HG03565 (cell line): ENCODE measurements at regions not wholly inside any gene's neighbourhood (a gene's known extent, or its start where the extent isn't known, plus 50 kb on each side); places are given as distances from the start of the nearest gene placed in this dataset.

Experiments
- ATAC-seq: cut with Tn5 transposase; IDR thresholded peaks from one replicate; pipeline ENCODE4 v1.9.1; 2021; ENCODE audit warnings: mild to moderate bottlenecking, moderate library complexity; ENCODE audit not compliant: unreplicated experiment

DNA sequence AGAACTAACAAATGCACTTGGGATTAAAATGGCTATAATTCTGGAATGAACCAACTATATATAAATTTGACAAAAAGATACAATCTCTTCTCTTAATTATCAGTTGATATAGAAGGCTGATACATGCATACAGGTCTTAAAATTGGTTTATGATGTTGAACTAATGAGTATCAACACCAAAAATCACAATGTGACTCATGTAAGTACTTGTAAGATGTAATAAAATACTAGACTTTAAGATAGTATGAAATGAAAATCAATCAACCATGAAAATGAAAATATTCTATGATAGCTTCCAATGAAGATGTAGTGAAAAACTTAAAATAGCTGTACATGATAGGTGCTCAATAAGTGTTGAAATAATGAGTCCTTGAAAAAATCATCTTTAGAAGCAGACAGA is 116.6 kb upstream of the SOX5 start:
- no peak for ATAC-seq

DNA sequence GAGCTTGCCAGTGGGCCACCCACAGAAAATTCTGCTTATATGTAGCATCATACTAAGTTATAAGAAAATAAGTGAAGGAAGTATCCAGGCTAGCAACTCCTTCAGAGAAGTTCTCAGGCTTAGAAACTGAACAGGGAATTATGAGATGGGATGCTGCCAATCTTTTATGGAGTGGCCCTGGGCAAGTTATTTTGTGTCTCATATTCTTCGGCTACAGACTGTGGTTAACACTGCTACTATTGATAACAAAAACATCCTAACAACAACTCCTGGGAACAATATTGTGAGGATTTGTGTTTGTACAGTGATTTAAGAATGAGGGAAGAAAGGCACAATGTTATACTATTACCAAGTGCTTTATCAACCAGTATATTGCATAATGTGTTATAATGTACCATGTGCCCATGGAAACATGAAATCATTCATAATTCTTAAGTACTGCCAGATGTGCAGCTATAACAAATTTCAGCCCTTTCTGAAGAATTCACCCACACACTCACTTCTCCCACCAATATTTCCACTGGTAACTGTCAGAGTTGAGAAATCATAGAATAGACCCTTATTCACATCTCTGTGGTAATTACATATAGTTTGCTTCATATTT is 113.3 kb upstream of the SOX5 start:
- no peak for ATAC-seq

DNA sequence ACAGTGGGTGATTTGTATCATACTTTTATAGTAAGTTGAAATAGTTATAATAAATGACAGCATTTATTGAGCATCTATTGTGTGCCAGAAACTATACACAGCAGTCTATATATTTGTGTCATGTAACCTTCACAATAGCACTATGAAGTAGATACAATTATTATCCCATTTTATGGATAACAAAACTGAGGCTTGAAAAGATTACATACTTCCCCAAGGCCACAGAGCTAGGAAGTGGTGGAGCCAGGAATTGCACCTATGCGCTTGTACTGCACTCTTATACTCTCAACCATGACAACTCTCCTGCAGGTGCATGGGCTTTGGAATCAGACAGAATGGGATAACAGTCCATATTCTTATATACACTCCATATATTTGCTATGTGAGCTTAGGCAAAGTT is 110.6 kb upstream of the SOX5 start:
- no peak for ATAC-seq

DNA sequence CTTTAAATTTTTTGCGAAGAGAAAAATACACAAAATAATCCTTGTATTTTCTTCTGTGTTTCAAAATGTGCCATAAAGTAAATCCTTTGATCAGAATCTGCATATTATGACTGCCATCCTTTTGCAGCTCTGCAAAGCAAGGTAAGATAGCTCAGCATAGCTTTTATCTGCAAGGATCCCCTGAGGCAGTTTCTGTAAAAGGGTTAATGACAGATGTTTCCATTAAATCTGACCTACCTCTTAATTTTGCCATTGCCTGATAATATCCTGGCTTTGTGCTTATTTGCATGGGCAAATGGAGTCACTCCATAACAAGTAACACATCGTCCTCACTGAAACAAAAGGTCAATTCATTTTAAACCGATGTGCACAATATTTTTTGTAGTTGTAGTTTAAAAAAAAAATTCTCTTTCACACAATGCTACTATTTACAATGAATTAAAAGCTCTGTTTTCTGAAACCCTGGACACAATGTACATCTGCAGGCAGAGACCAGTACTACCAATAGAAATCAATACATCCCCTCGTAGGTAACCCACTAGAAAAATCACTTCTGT is 108.5 kb upstream of the SOX5 start:
- no peak for ATAC-seq

DNA sequence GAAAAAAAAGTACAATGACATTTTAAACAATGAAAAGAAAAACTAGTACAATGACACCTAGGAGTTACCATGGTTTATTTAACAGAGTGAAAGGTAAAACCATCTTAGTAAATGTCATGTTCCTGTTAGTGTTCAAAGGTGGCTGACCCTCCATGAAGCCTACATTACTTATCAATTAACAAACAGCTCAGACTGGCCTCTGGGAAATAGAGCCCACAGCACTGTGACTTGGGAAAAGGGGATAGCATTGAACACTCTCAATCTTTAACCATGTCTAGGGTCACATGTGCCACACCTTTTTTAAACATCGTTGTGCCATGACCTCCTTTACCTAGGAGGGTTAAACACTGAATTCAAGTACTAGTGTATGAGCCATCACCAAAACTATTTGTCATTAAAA is 106.3 kb upstream of the SOX5 start:
- no peak for ATAC-seq

DNA sequence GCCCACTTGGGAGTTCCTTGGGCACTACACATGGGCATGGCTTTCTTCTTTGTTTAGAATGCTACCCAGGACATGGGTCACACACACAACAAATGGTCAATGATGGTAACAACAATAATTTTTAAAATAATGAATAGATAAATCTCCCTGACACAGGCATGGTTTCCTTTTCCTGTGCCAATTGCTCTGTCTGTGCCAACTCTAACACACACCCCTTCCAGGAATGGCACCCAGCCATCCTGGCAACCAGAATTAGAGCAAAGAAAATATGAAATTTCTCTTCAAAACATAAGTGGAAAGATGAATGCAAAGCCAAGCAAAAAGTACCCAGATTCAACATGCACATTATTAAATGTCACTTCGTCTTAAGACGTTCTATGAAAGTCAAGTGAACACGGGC is 104.9 kb upstream of the SOX5 start:
- no peak for ATAC-seq

DNA sequence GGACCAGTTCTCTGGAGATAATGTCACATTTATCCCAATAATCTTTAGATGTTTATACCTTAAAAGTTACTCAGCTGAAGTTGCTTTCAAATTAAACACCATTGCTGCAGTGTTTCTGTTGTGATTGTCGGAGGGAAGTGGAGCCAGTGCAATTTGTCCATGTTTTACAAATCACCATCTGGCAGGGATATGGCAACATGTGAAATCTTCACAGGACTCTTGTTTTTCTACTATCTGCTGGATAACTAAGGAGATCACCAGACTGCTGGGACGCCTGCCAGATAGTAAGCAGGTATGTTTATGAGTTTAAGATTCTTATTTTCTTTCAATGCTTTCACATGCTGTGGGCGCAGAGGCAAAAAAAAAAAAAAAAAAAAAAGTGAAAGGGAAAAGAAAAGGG is 100.3 kb upstream of the SOX5 start:
- ATAC-seq, result no peak

DNA sequence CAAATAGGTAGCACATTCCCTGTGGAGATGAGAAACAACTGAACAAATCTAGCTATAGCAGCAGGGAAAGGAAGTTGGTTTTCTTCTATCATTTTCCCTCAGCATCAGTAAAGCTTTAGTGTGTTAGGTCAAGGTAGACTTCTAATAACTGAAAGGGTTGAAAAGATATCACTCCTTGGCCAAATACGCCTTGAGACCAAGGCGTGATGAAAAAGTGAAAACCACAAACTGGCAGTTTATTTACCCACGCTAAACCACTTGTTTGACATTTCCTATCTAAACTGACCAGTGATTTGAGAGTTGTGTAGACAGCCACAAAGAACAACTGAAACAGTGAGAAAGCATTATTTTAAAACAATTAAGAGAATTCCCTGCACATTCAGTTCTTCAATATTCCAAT is 99.6 kb upstream of the SOX5 start:
- no peak for ATAC-seq

DNA sequence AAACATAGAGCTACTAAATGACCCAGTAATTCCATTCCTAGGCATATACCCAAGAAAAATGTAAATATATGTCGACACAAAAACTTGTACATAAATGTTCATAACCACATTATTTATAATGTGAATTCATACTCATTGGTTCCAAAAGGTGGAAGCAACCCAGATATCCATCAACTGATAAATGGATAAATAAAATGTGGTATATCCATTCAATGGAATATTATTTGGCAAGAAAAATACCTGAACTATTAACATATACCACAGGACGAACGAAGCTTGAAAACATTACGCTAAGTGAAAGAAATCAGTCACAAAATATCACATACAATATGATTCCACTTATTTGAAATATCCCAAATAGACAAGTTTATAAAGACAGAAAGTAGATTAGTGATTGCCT is 99.0 kb upstream of the SOX5 start:
- no peak for ATAC-seq

DNA sequence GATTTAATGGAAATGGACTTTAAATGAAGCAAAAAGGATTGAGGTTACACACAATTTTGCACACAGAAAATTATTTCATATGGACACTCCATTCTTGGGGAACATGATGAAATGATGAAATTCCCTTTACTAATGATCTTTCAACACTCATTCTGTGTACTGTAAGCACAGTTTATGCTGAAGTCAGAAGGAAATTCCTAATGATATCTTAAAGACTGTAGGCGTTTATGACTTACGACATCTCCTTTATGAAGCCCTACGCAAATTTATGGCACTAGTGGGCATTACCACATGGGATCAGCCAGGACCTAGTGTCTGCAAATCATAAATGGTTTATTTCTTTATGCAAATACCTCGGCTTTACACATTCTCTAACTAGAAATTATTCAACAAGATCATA is 97.9 kb upstream of the SOX5 start:
- ATAC-seq, result no peak

DNA sequence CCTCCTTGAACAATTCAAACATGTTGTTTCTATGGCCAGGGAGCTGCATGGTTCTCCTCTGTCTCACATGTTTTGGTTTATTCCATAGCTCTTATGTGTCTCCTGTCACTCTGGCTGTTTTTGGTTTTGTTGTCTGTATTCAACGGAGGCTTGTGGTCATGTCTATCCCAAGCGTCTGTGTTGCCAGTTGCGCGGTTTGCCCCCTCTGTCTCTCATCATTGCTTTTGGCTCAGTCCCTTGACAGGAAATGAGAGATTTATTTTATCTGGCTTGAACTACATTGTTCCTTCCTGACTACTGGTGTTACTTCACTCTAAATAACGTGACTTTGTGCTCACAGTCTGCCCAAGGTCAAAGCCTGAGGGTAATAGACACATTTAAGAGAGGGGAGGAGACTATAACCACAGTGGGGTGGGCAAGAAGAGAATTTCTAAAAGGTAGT is 96.4 kb upstream of the SOX5 start:
- no peak for ATAC-seq

DNA sequence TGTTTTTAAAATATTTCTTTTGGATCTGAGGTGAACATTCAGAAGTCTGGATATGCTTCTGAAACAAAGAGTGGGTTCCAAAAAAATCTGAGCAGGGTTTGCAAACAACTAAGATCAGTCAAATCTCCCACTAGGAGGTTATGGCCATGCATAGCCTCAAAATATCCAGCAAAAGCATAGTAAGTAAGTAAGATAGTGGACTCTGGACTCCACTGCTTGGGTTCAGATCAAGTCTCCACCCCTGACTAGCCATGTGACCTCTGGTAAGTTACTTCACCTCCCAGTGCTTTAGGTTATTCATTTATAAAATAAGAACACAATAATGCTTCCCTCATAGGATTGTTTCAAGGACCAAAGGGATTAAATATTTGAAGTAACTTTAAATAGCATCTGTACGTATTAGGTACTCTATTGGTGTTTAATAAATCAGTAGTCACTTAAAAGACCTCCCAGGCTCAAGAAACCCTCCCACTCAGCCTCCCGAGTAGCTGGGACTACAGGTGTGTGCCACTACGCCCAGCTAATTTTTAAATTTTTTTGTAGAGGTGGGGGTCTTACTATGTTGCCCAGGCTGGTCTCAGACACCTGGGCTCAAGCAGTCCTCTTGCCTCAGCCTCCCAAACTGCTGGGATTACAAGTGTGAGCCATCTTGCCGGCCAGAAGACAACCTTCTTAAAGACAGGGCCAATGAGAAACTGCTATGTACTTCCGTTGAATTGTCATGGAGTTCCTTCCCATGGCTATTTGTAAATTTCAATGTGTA is 95.7 kb upstream of the SOX5 start:
- ATAC-seq, result no peak

DNA sequence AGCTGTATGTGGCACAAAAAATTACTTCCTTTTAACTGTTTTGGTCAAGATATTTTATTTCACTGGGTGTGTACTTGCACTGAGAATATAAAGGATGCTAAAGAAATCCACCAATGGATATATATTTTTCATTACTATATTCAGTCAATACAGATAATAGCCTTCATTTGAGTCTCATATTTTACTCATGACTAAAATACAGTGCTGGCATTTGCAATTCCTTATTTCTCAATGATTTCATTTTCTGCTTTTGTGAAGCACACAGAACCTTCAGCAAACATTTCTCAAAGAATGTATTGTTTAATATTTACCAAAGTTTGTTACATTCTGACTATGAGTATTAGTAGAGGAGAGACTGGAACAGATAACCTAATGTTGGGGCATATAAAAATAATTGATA is 93.2 kb upstream of the SOX5 start:
- no peak for ATAC-seq

DNA sequence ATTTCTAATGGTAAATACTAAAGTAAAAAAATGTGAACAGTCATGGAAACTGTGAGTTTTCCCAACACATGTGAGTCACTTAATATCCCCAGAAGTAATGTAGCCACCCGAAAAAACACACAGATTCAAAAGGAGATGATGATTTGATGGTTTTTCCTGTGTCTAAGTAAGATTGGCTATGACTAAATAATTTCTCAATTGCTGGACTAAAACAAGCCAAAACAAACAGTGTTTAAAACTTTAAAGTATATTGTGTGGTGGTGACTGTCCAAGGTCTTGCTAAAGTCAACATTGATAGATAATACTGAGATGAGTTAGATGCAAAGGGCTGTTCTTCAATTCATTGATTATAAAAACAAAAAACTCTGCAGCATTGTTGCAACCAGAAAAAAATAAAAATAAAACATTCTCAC is 89.6 kb upstream of the SOX5 start:
- ATAC-seq, result no peak

DNA sequence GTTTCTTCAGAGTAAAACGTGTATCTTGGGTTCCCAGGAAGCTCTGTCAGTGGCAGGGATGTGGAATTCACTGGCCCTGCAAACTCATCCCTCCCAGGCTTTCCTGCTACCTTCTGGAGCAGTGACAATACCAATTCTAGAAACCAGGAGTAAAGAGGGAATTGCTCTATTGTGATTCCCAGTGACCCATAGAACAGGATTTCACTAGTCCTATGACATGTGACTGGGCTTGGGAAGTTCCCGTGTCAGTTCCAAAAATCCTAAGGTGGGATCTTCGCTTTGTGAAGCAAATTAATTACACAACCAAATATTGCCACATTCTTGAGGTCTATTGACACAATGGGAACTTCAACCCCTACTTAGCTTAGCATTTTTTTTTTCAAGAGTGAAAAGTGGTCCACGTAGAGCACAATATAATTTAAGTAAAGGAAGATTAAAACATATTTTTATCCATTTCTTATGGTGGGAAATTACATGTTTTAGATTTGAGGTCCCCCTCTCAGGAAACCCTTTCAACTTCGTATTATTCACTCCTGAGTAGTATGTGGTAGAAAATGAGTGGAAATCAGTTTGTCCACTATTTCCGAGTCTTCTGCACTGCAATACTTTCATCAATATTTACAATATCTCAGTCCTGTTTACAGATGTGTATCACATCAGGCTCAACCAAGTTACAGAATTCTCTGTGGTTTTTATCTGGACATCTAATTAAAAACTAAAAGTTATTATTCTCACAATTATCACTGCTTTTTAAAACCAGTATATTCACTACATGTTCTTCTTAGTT is 88.9 kb upstream of the SOX5 start:
- no peak for ATAC-seq

DNA sequence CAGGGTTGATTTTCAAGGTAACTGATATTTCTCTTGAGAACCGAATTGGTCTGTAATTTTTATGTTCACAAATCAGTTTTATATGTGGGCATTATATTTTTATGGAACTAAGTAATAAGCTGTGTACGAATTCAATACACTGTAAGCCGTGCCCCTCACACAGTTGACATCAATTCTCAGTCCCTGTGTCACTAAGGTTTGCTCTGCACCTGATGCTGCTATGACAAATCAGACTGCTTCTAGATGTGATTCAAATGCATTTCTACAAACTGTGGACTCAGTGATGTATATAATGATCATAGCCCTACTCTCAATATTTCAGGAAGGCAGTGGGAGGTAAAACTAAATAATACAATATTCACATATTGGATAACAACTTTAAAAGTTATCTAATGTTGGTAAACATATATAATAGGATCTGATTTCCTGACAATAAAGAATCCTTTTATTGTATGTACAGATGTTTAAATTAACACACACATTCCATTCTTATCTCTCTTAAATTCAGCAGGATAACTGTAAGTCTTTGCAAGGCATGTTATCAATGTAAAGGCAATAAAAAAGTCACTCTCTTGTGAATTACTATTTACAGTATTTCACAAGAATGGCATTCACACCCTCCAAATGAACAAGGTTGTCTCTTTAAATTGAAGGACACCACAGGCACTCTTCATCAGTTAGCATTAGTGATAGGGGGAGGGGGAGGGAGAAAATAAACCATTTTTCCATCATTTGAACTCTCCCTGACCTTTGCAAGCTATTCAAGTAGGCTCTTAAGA is 87.2 kb upstream of the SOX5 start:
- ATAC-seq, result no peak

DNA sequence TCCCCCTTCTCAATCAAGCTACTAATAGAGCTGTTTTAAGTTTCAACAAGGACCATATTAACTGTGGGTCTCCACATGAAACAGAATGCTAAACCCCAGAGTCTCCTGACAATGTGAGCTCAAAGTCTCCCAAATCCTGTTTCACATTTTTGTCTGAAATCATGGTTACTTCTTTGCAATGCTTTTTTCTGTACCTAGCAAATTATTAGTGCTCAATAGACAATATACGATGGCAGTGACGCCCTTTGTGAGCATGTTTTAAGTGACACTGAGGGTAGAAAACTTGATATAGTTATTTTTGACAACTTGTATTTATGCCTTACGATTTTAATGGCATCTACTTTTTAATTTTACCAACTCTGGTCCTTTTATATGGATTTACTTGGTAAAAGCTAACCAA is 85.4 kb upstream of the SOX5 start:
- ATAC-seq, result no peak

DNA sequence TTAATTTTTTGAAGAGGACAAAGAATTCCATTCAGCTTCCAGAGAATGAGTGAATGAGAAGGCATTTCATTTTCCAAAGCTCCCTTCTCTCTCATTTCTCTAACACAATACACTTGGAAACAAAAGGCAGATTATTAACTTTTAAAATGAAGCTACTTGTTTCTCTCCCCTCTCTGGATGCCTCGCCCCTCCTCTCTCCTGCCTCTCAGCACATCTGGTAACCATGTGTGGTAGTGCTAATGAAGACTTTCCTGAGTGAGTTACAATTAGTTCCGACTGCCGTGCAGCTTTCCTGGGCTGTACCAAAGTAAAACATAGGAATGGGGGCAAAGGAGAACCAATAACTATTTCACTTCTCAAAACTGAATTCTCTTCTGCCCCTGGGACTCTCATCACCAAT is 84.7 kb upstream of the SOX5 start:
- no peak for ATAC-seq

DNA sequence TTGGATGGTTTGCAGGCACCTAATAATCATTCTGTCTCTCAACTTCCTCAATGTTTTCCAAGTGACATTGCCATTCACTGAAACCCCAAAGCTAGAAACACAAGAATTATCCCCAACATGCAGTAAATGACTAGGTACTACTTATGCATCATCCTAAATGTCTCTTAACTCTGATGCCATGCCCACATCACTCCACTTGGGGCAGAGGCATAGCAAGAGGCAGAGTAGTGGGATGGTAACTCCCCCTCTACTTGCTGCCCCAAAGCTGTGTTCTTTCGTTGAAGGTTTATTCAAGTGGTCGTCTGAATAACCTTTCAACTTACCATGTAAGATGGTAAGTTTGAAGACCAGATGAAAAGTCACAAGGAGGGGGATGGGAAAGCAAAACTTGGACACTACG is 77.9 kb upstream of the SOX5 start:
- ATAC-seq, result no peak

DNA sequence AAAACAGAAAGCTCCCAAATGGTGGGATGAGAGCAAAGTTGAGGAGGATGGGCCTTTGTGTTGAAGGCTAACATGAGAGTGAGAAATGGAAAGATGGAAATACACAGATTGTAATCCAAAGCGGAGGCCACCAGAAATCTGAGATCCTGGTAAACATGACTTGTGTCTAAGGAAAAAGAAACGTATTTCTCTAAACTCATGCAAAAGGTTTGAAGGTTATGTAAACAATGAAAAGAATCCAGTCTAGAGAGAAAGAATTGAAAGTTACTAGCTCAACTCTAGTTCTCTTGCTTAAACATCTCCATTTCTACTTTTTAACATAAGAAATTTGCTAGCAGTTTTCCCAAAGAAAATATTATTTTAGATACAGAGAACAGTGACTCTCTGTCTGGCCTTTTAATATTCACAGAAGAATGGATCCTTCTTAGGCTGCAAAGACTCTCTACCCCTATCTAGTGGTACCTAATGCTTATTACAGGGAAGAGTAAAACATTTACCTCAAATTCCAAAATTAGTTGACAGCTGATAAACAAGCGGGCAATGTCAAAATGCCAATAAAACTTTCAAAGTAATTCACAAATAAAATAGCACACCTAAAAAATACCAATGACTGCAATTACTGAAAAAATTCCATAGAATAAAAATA is 75.8 kb upstream of the SOX5 start:
- ATAC-seq, result no peak

DNA sequence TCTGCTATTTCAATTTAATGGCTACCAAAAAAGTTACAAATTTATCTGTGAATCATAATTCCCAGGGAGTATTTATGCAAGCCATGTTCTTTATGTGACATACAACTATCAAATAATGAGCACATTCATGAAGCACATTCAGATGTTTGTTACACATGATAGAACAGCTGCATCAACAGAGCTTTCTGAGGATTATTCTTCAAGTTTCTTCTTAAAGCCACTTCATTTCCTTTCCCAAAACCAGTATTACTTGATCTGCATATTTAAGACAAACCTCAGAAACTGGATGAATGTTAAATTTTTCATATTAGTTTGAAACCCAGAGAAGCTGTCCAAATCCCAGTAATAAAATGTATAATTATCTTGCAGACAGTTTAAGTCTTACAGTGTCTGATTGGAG is 73.6 kb upstream of the SOX5 start:
- ATAC-seq, result no peak
